RWPE1 (cell line): ENCODE measurements at regions not wholly inside any gene's neighbourhood (a gene's known extent, or its start where the extent isn't known, plus 50 kb on each side); places are given as distances from the start of the nearest gene placed in this dataset.

ENCODE experiments used
- CTCF ChIA-PET: fragments of 350-600 bp; sonication (Branson Sonifier 250); formaldehyde crosslinking; extraction: SDS; loops from one replicate; lab custom pipeline; 2021; lab: Yijun Ruan, JAX
- POLR2A ChIA-PET: fragments of 400-600 bp; formaldehyde crosslinking; extraction: SDS; loops from one replicate; lab custom pipeline; 2020; ENCODE audit warnings: antibody characterized with exemption; ENCODE audit not compliant: low non-redundant PET; lab: Yijun Ruan, JAX
- DNase-seq: peaks from one replicate; pipeline ENCODE4 v3.0.0; 2012; ENCODE audit warnings: low spot score
- H3K27ac ChIP-seq: fragments of 450-650 bp; 2 replicates; pipeline ENCODE4 v1.5.1; 2017
- TF ChIP-seq, protein P1 (sequence below): fragments of 450-650 bp; conservative IDR thresholded peaks from 2 replicates; pipeline ENCODE4 v1.5.1; 2017; ENCODE audit warnings: low read depth, mild to moderate bottlenecking

DNA sequence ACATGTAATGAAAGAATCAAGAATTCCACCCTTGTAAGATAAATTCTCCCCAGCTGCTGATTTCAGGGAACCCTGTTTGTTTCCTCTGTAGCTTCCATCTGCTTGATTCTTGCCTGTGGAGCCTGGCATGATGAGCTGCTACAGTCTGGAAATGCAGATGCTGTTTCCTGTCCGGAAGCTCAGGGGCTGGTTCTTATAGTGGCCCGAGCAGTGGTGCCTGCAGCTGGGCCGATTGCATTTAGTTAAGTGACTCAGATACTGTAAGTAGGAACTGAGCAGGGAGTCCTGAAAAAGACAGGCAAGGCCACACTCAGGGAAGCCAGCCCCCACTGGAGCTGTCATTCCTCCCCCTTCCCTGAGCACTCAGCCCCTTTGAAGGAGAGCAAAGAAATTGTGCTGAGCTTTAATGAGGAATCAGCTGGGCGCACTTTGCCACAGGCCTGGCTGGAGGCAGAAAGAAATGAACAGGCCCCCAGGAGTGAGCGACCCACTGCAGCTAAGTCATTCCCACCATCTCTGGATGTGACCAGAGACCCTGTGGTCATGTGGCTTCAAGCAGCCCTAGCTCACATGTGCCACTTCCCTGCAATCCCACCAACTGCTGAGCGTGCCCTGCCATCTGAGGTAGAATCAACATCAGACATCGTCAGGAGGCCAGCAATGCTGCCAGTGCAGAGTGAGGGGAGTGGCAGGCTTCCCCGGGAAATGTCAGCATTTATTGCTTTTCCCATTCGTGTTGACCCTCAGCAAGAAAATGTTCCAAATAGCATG, 206.0 kb upstream of the WWC1 start:
- ChIA-PET POLR2A (no interaction called here), CTCF (interaction anchor here (0.9 to 1.3 kb wide), 2 partner anchors 9 to 134 kb away, joined by 3 to 5 read pairs; no protein-coding TSS in a partner anchor)
- TF ChIP-seq, protein P1, sequence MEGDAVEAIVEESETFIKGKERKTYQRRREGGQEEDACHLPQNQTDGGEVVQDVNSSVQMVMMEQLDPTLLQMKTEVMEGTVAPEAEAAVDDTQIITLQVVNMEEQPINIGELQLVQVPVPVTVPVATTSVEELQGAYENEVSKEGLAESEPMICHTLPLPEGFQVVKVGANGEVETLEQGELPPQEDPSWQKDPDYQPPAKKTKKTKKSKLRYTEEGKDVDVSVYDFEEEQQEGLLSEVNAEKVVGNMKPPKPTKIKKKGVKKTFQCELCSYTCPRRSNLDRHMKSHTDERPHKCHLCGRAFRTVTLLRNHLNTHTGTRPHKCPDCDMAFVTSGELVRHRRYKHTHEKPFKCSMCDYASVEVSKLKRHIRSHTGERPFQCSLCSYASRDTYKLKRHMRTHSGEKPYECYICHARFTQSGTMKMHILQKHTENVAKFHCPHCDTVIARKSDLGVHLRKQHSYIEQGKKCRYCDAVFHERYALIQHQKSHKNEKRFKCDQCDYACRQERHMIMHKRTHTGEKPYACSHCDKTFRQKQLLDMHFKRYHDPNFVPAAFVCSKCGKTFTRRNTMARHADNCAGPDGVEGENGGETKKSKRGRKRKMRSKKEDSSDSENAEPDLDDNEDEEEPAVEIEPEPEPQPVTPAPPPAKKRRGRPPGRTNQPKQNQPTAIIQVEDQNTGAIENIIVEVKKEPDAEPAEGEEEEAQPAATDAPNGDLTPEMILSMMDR: no peak
- no peak for DNase-seq
- peak overlapping the region; percentile 52 for H3K27ac ChIP-seq

DNA sequence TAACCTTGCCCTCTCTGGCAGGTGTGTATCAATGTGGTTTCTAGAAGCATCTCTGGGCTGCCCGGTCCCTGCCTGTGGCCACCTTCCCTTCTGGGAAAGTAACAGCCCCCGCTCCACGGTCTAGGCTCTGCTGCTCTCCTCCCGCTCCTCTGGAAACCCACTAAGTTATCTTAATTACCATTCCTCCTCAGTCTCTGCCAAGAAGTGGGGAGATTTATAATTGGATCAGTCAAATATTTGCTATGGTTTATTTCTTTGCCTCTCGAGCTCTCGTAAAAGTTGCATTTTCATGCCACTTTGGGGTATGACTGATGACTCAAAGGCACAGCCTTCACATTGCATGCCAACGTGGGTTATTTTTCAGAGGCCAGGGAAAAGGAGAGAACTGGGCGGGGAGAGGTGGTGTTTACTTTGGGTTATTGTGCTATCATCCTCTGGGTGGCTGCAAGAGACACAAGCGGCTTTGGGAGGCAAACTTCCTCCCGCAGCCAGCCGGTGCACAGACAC, 205.3 kb upstream of the WWC1 start:
- H3K27ac ChIP-seq: peak overlapping the region; percentile 52
- peak; percentile 85 for DNase-seq
- ChIA-PET CTCF (interaction anchor here (0.7 to 1.3 kb wide), 3 partner anchors 9 to 343 kb away, joined by 3 to 5 read pairs (median 3); no protein-coding TSS in a partner anchor), POLR2A (interaction anchor here (0.5 kb wide), 1 partner anchor 133 kb away, joined by 3 read pairs; no protein-coding TSS in a partner anchor)
- TF ChIP-seq, protein P1: no peak

DNA sequence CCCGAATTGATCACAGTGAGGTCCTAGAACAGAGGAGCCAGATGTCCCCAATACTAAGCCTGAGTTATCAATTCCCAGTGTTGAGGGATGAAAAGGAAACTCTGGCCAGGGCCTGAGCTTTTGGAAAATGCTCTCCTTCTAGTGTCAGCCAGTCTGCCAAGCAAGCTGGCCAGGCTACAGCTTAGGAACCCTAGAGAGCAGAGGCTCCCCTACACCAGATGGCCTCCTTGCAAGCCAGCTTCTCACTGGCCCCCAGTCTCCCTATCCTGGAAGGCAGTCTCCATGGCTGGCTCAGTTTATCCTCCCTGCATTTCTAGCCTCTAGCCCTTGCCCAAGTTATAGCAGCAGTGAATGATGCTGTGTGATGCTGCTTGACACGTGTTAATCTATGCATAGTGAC, 204.7 kb upstream of the WWC1 start:
- POLR2A ChIA-PET: interaction anchor here (0.5 kb wide), 1 partner anchor 132 kb away, joined by 3 read pairs; no protein-coding TSS in a partner anchor
- TF ChIP-seq, protein P1: no peak
- H3K27ac ChIP-seq: peak overlapping the region; percentile 52; the same call in 1 of the 2 replicates
- CTCF ChIA-PET: interaction anchor here (0.7 to 0.9 kb wide), 2 partner anchors 39 to 343 kb away, joined by 3 read pairs; no protein-coding TSS in a partner anchor
- no peak for DNase-seq

DNA sequence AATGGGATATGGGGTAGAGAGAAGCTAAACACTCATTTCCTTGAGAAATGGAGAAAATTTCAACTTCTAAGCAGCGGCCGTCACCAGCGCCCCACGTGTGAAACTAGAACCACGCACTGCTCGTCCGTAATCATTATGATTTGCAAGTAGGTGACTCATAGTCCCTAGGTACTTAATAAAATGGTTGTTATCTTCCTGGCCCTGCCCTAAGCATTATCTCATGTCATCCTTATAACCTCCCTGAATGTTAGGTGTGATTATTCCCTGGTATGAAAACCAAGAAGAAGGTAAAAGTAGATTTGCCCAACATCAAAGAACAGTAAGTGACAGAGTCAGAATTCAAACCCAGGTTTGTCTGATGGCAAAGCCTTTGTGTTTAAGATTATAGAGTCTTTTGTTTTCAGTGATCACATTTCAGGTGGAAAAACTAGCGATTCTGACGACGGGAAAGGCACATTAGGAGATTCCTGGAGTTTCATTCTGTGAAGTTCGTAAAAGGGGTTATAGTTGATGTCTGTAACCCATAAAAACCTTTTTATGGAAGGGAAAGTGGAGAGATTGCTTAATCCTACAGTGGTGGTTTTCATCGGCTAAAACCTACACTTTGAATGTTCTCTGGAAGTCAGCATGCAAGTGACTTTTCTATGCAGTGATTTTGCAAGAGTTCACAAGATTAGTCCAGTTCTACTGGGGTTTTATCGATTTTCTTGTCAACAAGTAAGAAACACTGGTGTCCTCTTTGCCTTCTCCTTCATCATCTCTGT, 202.9 kb upstream of the WWC1 start:
- CTCF ChIA-PET: no interaction called here

DNA sequence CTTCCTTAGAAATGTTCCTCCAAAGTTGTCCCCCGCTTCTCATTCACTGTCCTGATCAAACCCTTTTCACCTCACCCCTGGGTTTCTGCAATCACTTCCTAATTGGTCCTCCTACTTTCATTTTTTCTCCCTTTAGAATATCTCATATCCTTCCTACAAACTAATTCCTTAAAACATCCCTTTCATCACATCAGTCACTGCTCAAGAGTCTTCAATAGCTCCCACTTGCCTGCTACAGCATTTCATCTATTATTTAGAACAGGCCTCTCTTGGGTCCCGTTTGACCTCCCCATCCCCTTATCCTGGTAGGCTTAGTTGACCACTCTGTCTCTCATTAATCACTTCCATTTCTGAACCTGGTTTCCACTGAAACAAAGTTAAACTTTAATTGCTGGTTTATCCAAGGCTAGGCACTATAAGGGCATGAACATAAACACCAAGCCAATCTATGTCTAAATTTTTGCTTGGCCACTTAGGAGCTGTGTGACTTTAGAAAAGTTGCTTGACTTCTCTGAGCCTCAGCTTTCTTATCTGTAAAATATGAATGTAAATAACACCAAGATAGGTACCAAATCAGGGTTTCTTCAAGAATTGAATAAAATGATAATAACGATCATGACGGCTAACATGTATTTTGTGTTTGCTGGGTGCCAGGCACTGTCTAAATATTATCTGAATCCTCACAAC, 202.1 kb upstream of the WWC1 start:
- CTCF ChIA-PET: no interaction called here
- DNase-seq: no peak
- POLR2A ChIA-PET: no interaction called here
- TF ChIP-seq, protein P1: no peak
- H3K27ac ChIP-seq: no peak overlapping the region

More for the DNA sequence above, 202.9 kb upstream of the WWC1 start:
- TF ChIP-seq, protein P1: no peak
- no peak overlapping the region for H3K27ac ChIP-seq
- POLR2A ChIA-PET: no interaction called here
- DNase-seq: no peak
